ENCODE measurements at regions not wholly inside any gene's neighbourhood (a gene's known extent, or its start where the extent isn't known, plus 50 kb on each side); places are given as distances from the start of the nearest gene placed in this dataset.
A peak's percentile ranks its signal among the peaks of the same experiment; 100 is the strongest.

GRCh38 chr9:101977614-101978210, 239.3 kb upstream of the GRIN3A start:
- POLR2A ChIA-PET, result no interaction called here

DNA sequence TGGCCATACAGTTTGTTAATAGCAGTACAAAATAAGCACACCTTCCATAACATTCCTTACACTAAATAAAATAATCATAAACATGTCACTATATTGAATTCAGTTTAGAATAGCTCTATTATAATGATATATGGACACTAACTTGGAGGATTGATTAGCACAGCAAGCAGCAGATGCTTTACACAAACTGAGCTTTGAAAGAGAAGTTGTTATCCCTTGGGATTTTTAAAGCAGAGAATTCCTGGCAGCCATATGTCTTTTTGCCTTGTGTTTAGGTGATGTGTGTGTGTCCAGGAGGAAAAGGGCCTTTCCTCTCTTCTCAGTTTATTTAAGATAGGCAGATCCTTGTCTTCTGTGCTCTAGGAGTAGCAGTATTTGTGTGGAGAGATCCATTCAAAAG, 232.2 kb upstream of the GRIN3A start:
- no peak for TF ChIP-seq CTCF (IDR thresholded peaks at IDR 0.05; ENCODE audit: insufficient read depth, low read length, missing control alignments)
- DNase-seq (ENCODE audit: low read depth, low spot score), result no peak
- POLR2A ChIA-PET, result no interaction called here
- CTCF ChIA-PET, result interaction anchor here (1.0 kb wide), 1 partner anchor 9 kb away, joined by 4 read pairs; no protein-coding TSS in a partner anchor
- H3K4me3 ChIP-seq (ENCODE audit: low read depth, low read length), result no peak overlapping the region

More at GRCh38 chr9:101977614-101978210, 239.3 kb upstream of the GRIN3A start:
- peak; percentile 26 for TF ChIP-seq CTCF (IDR thresholded peaks at IDR 0.05; ENCODE audit: insufficient read depth, low read length, missing control alignments)
- CTCF ChIA-PET, result interaction anchor here (1.2 to 2.1 kb wide), 7 partner anchors 10 to 49 kb away, joined by 3 to 7 read pairs (median 3); no protein-coding TSS in a partner anchor
- no peak for DNase-seq (ENCODE audit: low read depth, low spot score)
- H3K4me3 ChIP-seq (ENCODE audit: low read depth, low read length), result no peak overlapping the region

DNA sequence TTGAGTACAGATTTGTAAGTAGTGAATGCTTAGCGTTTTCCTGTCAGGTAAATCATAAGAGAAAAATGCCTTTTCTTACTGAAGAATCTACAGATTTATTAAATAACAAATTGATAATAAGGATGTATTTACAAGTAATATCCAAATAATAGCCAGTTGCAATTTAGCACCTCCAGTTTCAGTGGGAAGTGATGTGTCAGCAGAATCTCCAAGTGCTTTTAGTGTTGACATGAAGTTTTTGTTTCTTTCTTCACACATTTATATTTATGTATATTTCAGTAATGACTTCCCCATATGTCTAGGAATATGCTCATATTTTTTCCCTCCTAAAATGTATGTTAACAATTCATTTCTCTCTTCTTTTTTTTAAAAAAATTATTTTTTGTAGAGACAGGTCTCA, 229.9 kb upstream of the GRIN3A start:
- POLR2A ChIA-PET, result no interaction called here

DNA sequence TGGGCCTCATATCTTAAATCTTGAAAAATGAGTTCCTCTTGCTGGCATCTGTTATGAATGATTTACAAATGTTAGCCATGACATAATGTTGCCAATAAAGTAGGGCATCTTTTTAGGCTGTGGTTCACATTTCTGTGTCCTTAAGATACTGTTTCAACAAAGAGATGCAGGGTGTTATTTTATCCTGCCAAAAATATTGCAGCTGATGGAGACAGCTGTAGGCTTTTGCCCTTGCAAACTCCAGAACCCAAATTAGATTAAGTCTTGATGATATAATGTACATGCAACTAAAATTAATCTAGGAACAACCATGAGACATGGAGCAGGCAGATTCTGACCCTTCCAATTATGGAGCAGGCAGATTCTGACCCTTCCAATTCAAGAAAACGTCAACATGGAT, 228.2 kb upstream of the GRIN3A start:
- ChIA-PET CTCF (no interaction called here), POLR2A (no interaction called here)
- no peak for TF ChIP-seq CTCF (IDR thresholded peaks at IDR 0.05; ENCODE audit: insufficient read depth, low read length, missing control alignments)
- no peak overlapping the region for H3K4me3 ChIP-seq (ENCODE audit: low read depth, low read length)
- no peak for DNase-seq (ENCODE audit: low read depth, low spot score)

More for the DNA sequence above, 229.9 kb upstream of the GRIN3A start:
- no peak for TF ChIP-seq CTCF (IDR thresholded peaks at IDR 0.05; ENCODE audit: insufficient read depth, low read length, missing control alignments)
- DNase-seq (ENCODE audit: low read depth, low spot score), result no peak
- H3K4me3 ChIP-seq (ENCODE audit: low read depth, low read length), result no peak overlapping the region
- CTCF ChIA-PET, result interaction anchor here (1.1 kb wide), 1 partner anchor 9 kb away, joined by 3 read pairs; no protein-coding TSS in a partner anchor

GRCh38 chr9:101957705-101958104, 219.3 kb upstream of the GRIN3A start:
- H3K4me3 ChIP-seq (ENCODE audit: low read depth, low read length), result no peak overlapping the region
- no peak for DNase-seq (ENCODE audit: low read depth, low spot score)
- no peak for TF ChIP-seq CTCF (IDR thresholded peaks at IDR 0.05; ENCODE audit: insufficient read depth, low read length, missing control alignments)
- ChIA-PET CTCF (no interaction called here), POLR2A (no interaction called here)

- DNase-seq (ENCODE audit: low read depth, low spot score), result no peak
- no peak overlapping the region for H3K4me3 ChIP-seq (ENCODE audit: low read depth, low read length)
- no peak for TF ChIP-seq CTCF (IDR thresholded peaks at IDR 0.05; ENCODE audit: insufficient read depth, low read length, missing control alignments)
- ChIA-PET CTCF (no interaction called here), POLR2A (no interaction called here)
Measured at GRCh38 chr9:101951598-101951997, 213.2 kb upstream of the GRIN3A start.

Data from AG04449 (cell line).